CD4-positive, CD25-positive, alpha-beta regulatory T cell (primary cell): ENCODE measurements at regions not wholly inside any gene's neighbourhood (a gene's known extent, or its start where the extent isn't known, plus 50 kb on each side); places are given as distances from the start of the nearest gene placed in this dataset.
A peak's percentile ranks its signal among the peaks of the same experiment; 100 is the strongest.

Experiments
- ATAC-seq, 2 donors: fragments of 150-1000 bp; cut with Tn5 transposase; one replicate each; pipeline ENCODE4 v1.10.0; 2021; ENCODE audit warnings: low read depth in 2 of 2, moderate number of reproducible peaks in 2 of 2, moderate library complexity in 1 of 2
- DNase-seq, 3 donors: peaks; one replicate each; pipeline versions ENCODE4 v3.0.0 to v3.0.0-alpha.2; 2012 to 2022; ENCODE audit warnings: mixed read lengths in 1 of 3
- H3K27ac ChIP-seq: one replicate; pipeline ENCODE4 v1.7.0; 2013; ENCODE audit warnings: mild to moderate bottlenecking, low read length; ENCODE audit not compliant: insufficient read depth, poor library complexity, severe bottlenecking
- H3K27me3 ChIP-seq: one replicate; pipeline ENCODE4 v1.7.0; 2013; ENCODE audit warnings: low read length; ENCODE audit not compliant: control insufficient read depth, insufficient read depth
- H3K36me3 ChIP-seq: one replicate; pipeline ENCODE4 v1.7.0; 2013; ENCODE audit warnings: mild to moderate bottlenecking, low read length, moderate library complexity; ENCODE audit not compliant: control insufficient read depth, insufficient read depth
- H3K4me1 ChIP-seq: 2 replicates; pipeline ENCODE4 v1.7.0; 2013; ENCODE audit warnings: mild to moderate bottlenecking, low read length; ENCODE audit not compliant: insufficient read depth, control insufficient read depth, poor library complexity, severe bottlenecking
- H3K4me3 ChIP-seq: one replicate; pipeline ENCODE4 v1.7.0; 2013; ENCODE audit warnings: low read depth, mild to moderate bottlenecking, low read length, moderate library complexity
- H3K9me3 ChIP-seq, 2 experiments: 1 replicate in 1 of 2; 2 replicates in 1 of 2; pipeline ENCODE4 v1.7.0; 2013; ENCODE audit warnings: low read length in 2 of 2, mild to moderate bottlenecking in 1 of 2, moderate library complexity in 1 of 2; ENCODE audit not compliant: control insufficient read depth in 2 of 2
- H3K27ac Mint-ChIP-seq, 3 donors: one replicate each; pipeline ENCODE4 v1.8.0; 2020 to 2022; ENCODE audit warnings: mild to moderate bottlenecking in 3 of 3, mixed read lengths in 3 of 3, moderate library complexity in 2 of 3
- H3K27me3 Mint-ChIP-seq: one replicate; pipeline ENCODE4 v1.8.0; 2022; ENCODE audit warnings: mild to moderate bottlenecking, mixed read lengths
- H3K36me3 Mint-ChIP-seq: one replicate; pipeline ENCODE4 v1.8.0; 2020; ENCODE audit warnings: mixed read lengths
- H3K4me1 Mint-ChIP-seq, 4 donors: one replicate each; pipeline ENCODE4 v1.8.0; 2020 to 2022; ENCODE audit warnings: mixed read lengths in 4 of 4, mild to moderate bottlenecking in 1 of 4
- H3K4me3 Mint-ChIP-seq, 4 donors: one replicate each; pipeline ENCODE4 v1.8.0; 2020 to 2022; ENCODE audit warnings: mild to moderate bottlenecking in 4 of 4, mixed read lengths in 4 of 4, moderate library complexity in 3 of 4
- H3K9me3 Mint-ChIP-seq, 7 donors: one replicate each; pipeline ENCODE4 v1.8.0; 2020 to 2022; ENCODE audit warnings: mixed read lengths in 7 of 7, mild to moderate bottlenecking in 3 of 7, moderate library complexity in 2 of 7

- Histone ChIP-seq H3K4me1 (no peaks in the 10 kb centered on the region), H3K27me3 (no peaks in the 10 kb centered on the region), H3K9me3 (no peaks in the 10 kb centered on the region), H3K36me3 (no peaks in the 10 kb centered on the region), H3K4me3 (no peak overlapping the region), H3K27ac (no peak overlapping the region)
- DNase-seq, result no peak
- H3K4me1 Mint-ChIP-seq, result no peaks in the 10 kb centered on the region
- peaks cover 0 to 6% (median 3%) of the 10 kb centered on the region in 7 donors for H3K9me3 Mint-ChIP-seq
- no peak overlapping the region for H3K27ac Mint-ChIP-seq
- H3K4me3 Mint-ChIP-seq, result peak overlapping the region in 1 of 4 donors; percentile 8
- no peaks in the 10 kb centered on the region for H3K36me3 Mint-ChIP-seq
- no peak for ATAC-seq
- no peaks in the 10 kb centered on the region for H3K27me3 Mint-ChIP-seq
Observed at GRCh38 chr2:52956766-52957165, 810.8 kb upstream of the CHAC2 start.

GRCh38 chr2:52956118-52956517 is 811.5 kb upstream of the CHAC2 start:
- Histone ChIP-seq H3K27me3 (no peaks in the 10 kb centered on the region), H3K27ac (no peak overlapping the region), H3K9me3 (no peaks in the 10 kb centered on the region), H3K36me3 (no peaks in the 10 kb centered on the region), H3K4me3 (no peak overlapping the region), H3K4me1 (no peaks in the 10 kb centered on the region)
- no peaks in the 10 kb centered on the region for H3K36me3 Mint-ChIP-seq
- no peaks in the 10 kb centered on the region for H3K4me1 Mint-ChIP-seq
- DNase-seq (no peak), ATAC-seq (no peak)
- no peak overlapping the region for H3K27ac Mint-ChIP-seq
- H3K27me3 Mint-ChIP-seq, result no peaks in the 10 kb centered on the region
- H3K4me3 Mint-ChIP-seq, result no peak overlapping the region
- H3K9me3 Mint-ChIP-seq, result peaks cover 0 to 6% (median 3%) of the 10 kb centered on the region in 7 donors

DNA sequence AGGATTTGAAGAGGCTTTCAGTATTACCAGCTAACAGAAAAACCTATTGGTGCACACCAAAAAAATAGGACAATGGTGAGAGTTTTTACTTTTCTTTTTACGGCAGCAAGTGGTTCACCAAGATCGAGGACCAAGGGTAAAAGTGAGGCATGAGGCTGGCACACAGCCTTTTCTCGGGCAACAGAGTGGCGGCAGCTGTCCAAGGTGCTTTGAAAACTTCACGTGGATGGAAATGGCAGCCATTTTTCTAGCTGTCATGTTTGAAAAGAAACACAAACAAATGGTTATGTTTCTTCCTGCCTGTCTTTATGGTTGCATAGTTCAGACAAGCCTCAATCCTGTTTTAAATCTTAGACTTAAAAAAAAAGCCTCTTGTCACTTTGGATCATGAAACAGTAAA is 812.5 kb upstream of the CHAC2 start:
- Histone ChIP-seq H3K27me3 (no peaks in the 10 kb centered on the region), H3K9me3 (no peaks in the 10 kb centered on the region)

GRCh38 chr2:52940101-52940500 is 827.5 kb upstream of the CHAC2 start:
- H3K27me3 ChIP-seq, result no peaks in the 10 kb centered on the region
- H3K36me3 Mint-ChIP-seq, result no peaks in the 10 kb centered on the region
- H3K9me3 ChIP-seq, result no peaks in the 10 kb centered on the region
- no peak overlapping the region for H3K4me3 Mint-ChIP-seq
- H3K4me1 Mint-ChIP-seq, result no peaks in the 10 kb centered on the region
- no peak overlapping the region for H3K27ac ChIP-seq
- H3K4me3 ChIP-seq, result no peak overlapping the region
- no peaks in the 10 kb centered on the region for H3K27me3 Mint-ChIP-seq
- ATAC-seq (no peak), DNase-seq (no peak)
- H3K27ac Mint-ChIP-seq, result no peak overlapping the region
- no peaks in the 10 kb centered on the region for H3K36me3 ChIP-seq
- H3K4me1 ChIP-seq, result no peaks in the 10 kb centered on the region
- peaks cover 0 to 7% (median 2%) of the 10 kb centered on the region in 7 donors for H3K9me3 Mint-ChIP-seq

More for the DNA sequence above, 812.5 kb upstream of the CHAC2 start:
- Histone ChIP-seq H3K4me3 (no peak overlapping the region), H3K4me1 (no peaks in the 10 kb centered on the region), H3K27ac (no peak overlapping the region), H3K36me3 (no peaks in the 10 kb centered on the region)
- Mint-ChIP-seq H3K4me3 (no peak overlapping the region), H3K4me1 (no peaks in the 10 kb centered on the region), H3K27ac (no peak overlapping the region), H3K27me3 (no peaks in the 10 kb centered on the region), H3K36me3 (no peaks in the 10 kb centered on the region), H3K9me3 (peaks cover 2 to 7% (median 7%) of the 10 kb centered on the region in 7 donors)
- ATAC-seq, result no peak
- DNase-seq, result no peak

GRCh38 chr2:52939250-52939649 is 828.4 kb upstream of the CHAC2 start:
- H3K27ac Mint-ChIP-seq, result no peak overlapping the region
- no peaks in the 10 kb centered on the region for H3K27me3 Mint-ChIP-seq
- H3K4me1 Mint-ChIP-seq, result no peaks in the 10 kb centered on the region
- Histone ChIP-seq H3K36me3 (no peaks in the 10 kb centered on the region), H3K27me3 (no peaks in the 10 kb centered on the region), H3K27ac (no peak overlapping the region), H3K9me3 (no peaks in the 10 kb centered on the region), H3K4me1 (no peaks in the 10 kb centered on the region), H3K4me3 (no peak overlapping the region)
- DNase-seq (no peak), ATAC-seq (no peak)
- H3K9me3 Mint-ChIP-seq, result peaks cover 0 to 7% (median 2%) of the 10 kb centered on the region in 7 donors
- H3K4me3 Mint-ChIP-seq, result no peak overlapping the region
- H3K36me3 Mint-ChIP-seq, result no peaks in the 10 kb centered on the region

DNA sequence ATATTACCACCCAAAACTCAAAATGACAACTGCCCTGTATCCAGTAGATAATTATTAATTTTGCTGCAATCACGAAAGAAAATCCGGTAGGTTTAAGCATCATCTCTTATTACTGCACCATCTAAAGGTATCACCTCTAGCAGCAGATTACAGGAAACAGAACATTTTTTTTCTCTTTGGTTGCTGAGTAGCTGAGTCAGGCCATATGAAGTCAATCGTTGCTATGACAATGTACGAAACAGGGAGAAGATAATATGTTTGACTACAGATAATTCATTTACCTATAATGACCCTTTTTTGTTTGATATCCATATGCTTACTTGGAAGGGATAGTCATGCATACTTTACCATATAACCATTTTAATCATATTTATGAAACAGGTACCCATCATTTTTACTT is 831.6 kb upstream of the CHAC2 start:
- Mint-ChIP-seq H3K27me3 (no peaks in the 10 kb centered on the region), H3K9me3 (peaks cover 0 to 5% (median 2%) of the 10 kb centered on the region in 7 donors), H3K27ac (no peak overlapping the region), H3K4me1 (no peaks in the 10 kb centered on the region), H3K36me3 (no peaks in the 10 kb centered on the region), H3K4me3 (no peak overlapping the region)
- Histone ChIP-seq H3K36me3 (no peaks in the 10 kb centered on the region), H3K9me3 (no peaks in the 10 kb centered on the region), H3K4me3 (no peak overlapping the region), H3K4me1 (no peaks in the 10 kb centered on the region), H3K27ac (no peak overlapping the region), H3K27me3 (no peaks in the 10 kb centered on the region)
- DNase-seq, result no peak
- no peak for ATAC-seq

DNA sequence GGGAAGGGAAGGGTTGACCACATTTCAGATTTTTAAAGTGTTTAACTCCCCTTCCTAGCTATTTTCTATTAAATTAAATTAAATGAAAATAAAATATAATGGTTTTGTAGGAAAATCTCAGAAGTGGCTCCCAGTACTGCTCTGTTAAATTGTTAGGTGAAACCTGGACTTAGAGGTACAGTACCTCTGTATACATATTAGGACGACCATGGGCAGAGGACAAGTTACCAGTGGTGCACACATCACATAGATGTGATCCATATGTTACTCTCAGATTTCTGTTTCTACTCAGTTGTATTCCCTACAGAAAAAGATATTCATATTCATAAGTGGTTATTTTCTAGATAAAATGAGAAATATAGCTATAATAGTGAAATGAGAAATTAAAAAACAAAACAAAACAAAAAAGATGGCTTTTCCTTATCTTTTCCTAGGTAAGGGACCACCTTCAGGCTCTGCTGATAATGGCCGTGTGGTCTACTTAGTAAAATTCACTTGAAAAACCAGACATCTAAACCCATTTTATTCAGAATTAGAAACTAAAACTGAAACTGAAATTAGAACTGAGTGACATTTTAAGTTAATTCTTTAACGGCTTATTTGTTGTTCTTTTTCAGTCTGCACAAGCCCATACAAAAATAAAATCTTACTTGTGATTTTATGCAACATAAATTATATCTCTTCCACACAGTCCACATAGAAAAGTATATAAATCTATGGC is 832.5 kb upstream of the CHAC2 start:
- Mint-ChIP-seq H3K9me3 (peaks cover 0 to 7% (median 2%) of the 10 kb centered on the region in 7 donors), H3K4me1 (no peaks in the 10 kb centered on the region), H3K27me3 (no peaks in the 10 kb centered on the region), H3K4me3 (no peak overlapping the region), H3K36me3 (no peaks in the 10 kb centered on the region), H3K27ac (no peak overlapping the region)
- no peak overlapping the region for H3K27ac ChIP-seq
- H3K36me3 ChIP-seq, result no peaks in the 10 kb centered on the region
- H3K9me3 ChIP-seq, result no peaks in the 10 kb centered on the region
- no peaks in the 10 kb centered on the region for H3K4me1 ChIP-seq
- H3K27me3 ChIP-seq, result no peaks in the 10 kb centered on the region
- H3K4me3 ChIP-seq, result no peak overlapping the region
- DNase-seq (peak in 1 of 3 donors; percentile 0), ATAC-seq (no peak)

- DNase-seq (no peak), ATAC-seq (no peak)
- no peaks in the 10 kb centered on the region for H3K36me3 Mint-ChIP-seq
- H3K4me3 ChIP-seq, result no peak overlapping the region
- H3K9me3 ChIP-seq, result peaks cover 0 to under 1% of the 10 kb centered on the region in 2 experiments
- no peaks in the 10 kb centered on the region for H3K4me1 Mint-ChIP-seq
- H3K9me3 Mint-ChIP-seq, result peaks cover 0 to 9% (median 2%) of the 10 kb centered on the region in 7 donors
- no peak overlapping the region for H3K27ac Mint-ChIP-seq
- no peak overlapping the region for H3K4me3 Mint-ChIP-seq
- no peaks in the 10 kb centered on the region for H3K4me1 ChIP-seq
- H3K27me3 Mint-ChIP-seq, result no peaks in the 10 kb centered on the region
- H3K36me3 ChIP-seq, result no peaks in the 10 kb centered on the region
- no peaks in the 10 kb centered on the region for H3K27me3 ChIP-seq
- no peak overlapping the region for H3K27ac ChIP-seq
Observed at GRCh38 chr2:52934323-52934898, 833.2 kb upstream of the CHAC2 start.
